ENCODE measurements at regions not wholly inside any gene's neighbourhood (a gene's known extent, or its start where the extent isn't known, plus 50 kb on each side); places are given as distances from the start of the nearest gene placed in this dataset.

- Histone ChIP-seq H3K9me3 (replicated peaks; ENCODE audit: insufficient read depth, low read length) (no peaks in the 10 kb centered on the region), H3K9me2 (replicated peaks; ENCODE audit: insufficient read depth, low read length) (no peaks in the 10 kb centered on the region), H3K4me2 (ENCODE audit: low read depth, low read length) (no peak overlapping the region), H3K27ac (ENCODE audit: low read length) (no peak overlapping the region), H3K4me1 (ENCODE audit: low read length) (no peaks in the 10 kb centered on the region), H3K27me3 (replicated peaks; ENCODE audit: insufficient read depth, low read length) (no peaks in the 10 kb centered on the region), H4K20me1 (ENCODE audit: insufficient read depth, low read length) (no peaks in the 10 kb centered on the region), H3K79me2 (ENCODE audit: low read length) (no peaks in the 10 kb centered on the region), H3F3A (ENCODE audit: insufficient read depth, low read length) (no peaks in the 10 kb centered on the region), H3K36me3 (replicated peaks; ENCODE audit: insufficient read depth, low read length) (no peaks in the 10 kb centered on the region), H3K9ac (ENCODE audit: low read length) (no peak overlapping the region), H3K4me3 (ENCODE audit: low read length) (no peak overlapping the region), H2AFZ (ENCODE audit: low read length) (no peak overlapping the region)
- DNase-seq: no peak
- TF ChIP-seq EZH2 (optimal IDR thresholded peaks at IDR 0.05; ENCODE audit: low read depth, low read length): no peak
- TF ChIP-seq EZH2phosphoT487 (IDR thresholded peaks at IDR 0.05; ENCODE audit: low read length): no peak
- TF ChIP-seq CTCF (IDR thresholded peaks at IDR 0.05; ENCODE audit: low read length): no peak
Observed at GRCh38 chr6:144621332-144621731, 336.2 kb downstream of the UTRN start.

GRCh38 chr6:144624246-144624645 lies 339.1 kb downstream of the UTRN start:
- TF ChIP-seq CTCF (IDR thresholded peaks at IDR 0.05; ENCODE audit: low read length): no peak
- no peak for TF ChIP-seq EZH2 (optimal IDR thresholded peaks at IDR 0.05; ENCODE audit: low read depth, low read length)
- TF ChIP-seq EZH2phosphoT487 (IDR thresholded peaks at IDR 0.05; ENCODE audit: low read length): no peak
- Histone ChIP-seq H3K9me3 (replicated peaks; ENCODE audit: insufficient read depth, low read length) (no peaks in the 10 kb centered on the region), H3F3A (ENCODE audit: insufficient read depth, low read length) (no peaks in the 10 kb centered on the region), H3K4me3 (ENCODE audit: low read length) (no peak overlapping the region), H3K27ac (ENCODE audit: low read length) (no peak overlapping the region), H3K4me1 (ENCODE audit: low read length) (no peaks in the 10 kb centered on the region), H2AFZ (ENCODE audit: low read length) (no peak overlapping the region), H3K4me2 (ENCODE audit: low read depth, low read length) (no peak overlapping the region), H3K9me2 (replicated peaks; ENCODE audit: insufficient read depth, low read length) (no peaks in the 10 kb centered on the region), H4K20me1 (ENCODE audit: insufficient read depth, low read length) (no peaks in the 10 kb centered on the region), H3K79me2 (ENCODE audit: low read length) (no peaks in the 10 kb centered on the region), H3K27me3 (replicated peaks; ENCODE audit: insufficient read depth, low read length) (no peaks in the 10 kb centered on the region), H3K9ac (ENCODE audit: low read length) (no peak overlapping the region), H3K36me3 (replicated peaks; ENCODE audit: insufficient read depth, low read length) (no peaks in the 10 kb centered on the region)
- no peak for DNase-seq

GRCh38 chr6:144624716-144625115 lies 339.6 kb downstream of the UTRN start:
- DNase-seq: no peak
- H3K27ac ChIP-seq (ENCODE audit: low read length): no peak overlapping the region

More at GRCh38 chr6:144624716-144625115, 339.6 kb downstream of the UTRN start:
- H3K4me3 ChIP-seq (ENCODE audit: low read length): no peak overlapping the region
- H4K20me1 ChIP-seq (ENCODE audit: insufficient read depth, low read length): no peaks in the 10 kb centered on the region
- no peak overlapping the region for H3K4me2 ChIP-seq (ENCODE audit: low read depth, low read length)
- H3F3A ChIP-seq (ENCODE audit: insufficient read depth, low read length): no peaks in the 10 kb centered on the region
- H3K36me3 ChIP-seq (replicated peaks; ENCODE audit: insufficient read depth, low read length): no peaks in the 10 kb centered on the region
- no peak overlapping the region for H3K9ac ChIP-seq (ENCODE audit: low read length)
- no peaks in the 10 kb centered on the region for H3K9me3 ChIP-seq (replicated peaks; ENCODE audit: insufficient read depth, low read length)
- H2AFZ ChIP-seq (ENCODE audit: low read length): no peak overlapping the region
- H3K79me2 ChIP-seq (ENCODE audit: low read length): no peaks in the 10 kb centered on the region
- H3K9me2 ChIP-seq (replicated peaks; ENCODE audit: insufficient read depth, low read length): no peaks in the 10 kb centered on the region
- H3K27me3 ChIP-seq (replicated peaks; ENCODE audit: insufficient read depth, low read length): no peaks in the 10 kb centered on the region
- H3K4me1 ChIP-seq (ENCODE audit: low read length): no peaks in the 10 kb centered on the region
- TF ChIP-seq EZH2 (optimal IDR thresholded peaks at IDR 0.05; ENCODE audit: low read depth, low read length): no peak
- TF ChIP-seq EZH2phosphoT487 (IDR thresholded peaks at IDR 0.05; ENCODE audit: low read length): no peak
- no peak for TF ChIP-seq CTCF (IDR thresholded peaks at IDR 0.05; ENCODE audit: low read length)
